Vagina (tissue), 2 donors: ENCODE measurements at regions not wholly inside any gene's neighbourhood (a gene's known extent, or its start where the extent isn't known, plus 50 kb on each side); places are given as distances from the start of the nearest gene placed in this dataset.

Source experiments
- CTCF ChIP-seq, 3 experiments: fragments of 450-650 bp in 2 of 3; fragments of 200-600 bp in 1 of 3; sonication (generic) in 1 of 3; IDR thresholded peaks; one replicate each; pipeline ENCODE4 v1.5.1; 2017 to 2019; ENCODE audit warnings: antibody characterized with exemption in 3 of 3, mild to moderate bottlenecking in 2 of 3, moderate library complexity in 2 of 3
- POLR2AphosphoS5 ChIP-seq, 2 donors: sonication (generic); formaldehyde crosslinking; IDR thresholded peaks; one replicate each; pipeline ENCODE4 v1.9.0; 2017; ENCODE audit warnings: antibody characterized with exemption in 2 of 2, mild to moderate bottlenecking in 2 of 2, low read depth in 1 of 2; ENCODE audit not compliant: insufficient read depth in 1 of 2

DNA sequence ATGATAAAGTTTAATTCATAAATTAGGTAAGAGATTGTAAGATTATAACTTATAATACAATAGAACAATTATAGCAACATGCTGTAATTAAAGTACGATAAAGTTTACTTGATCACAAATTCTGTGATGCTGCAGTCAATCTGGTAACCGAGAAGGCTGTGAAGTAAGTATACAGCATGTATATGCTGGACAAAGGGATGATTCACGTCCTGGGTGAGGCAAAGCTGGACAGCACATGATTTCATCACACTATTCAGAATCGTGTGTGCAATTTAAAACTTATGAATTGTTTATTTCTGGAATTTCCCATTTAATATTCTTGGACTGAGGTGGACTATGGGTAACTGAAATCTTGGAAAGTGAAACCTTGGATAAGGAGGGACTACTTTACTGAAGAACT is 522.2 kb upstream of the CNTNAP5 start:
- no peak for TF ChIP-seq CTCF (IDR thresholded peaks at IDR 0.05)
- no peak for TF ChIP-seq POLR2AphosphoS5 (IDR thresholded peaks at IDR 0.05; ENCODE audit: insufficient read depth in 1 of 2, low read depth in 1 of 2)
